ENCODE measurements at regions not wholly inside any gene's neighbourhood (a gene's known extent, or its start where the extent isn't known, plus 50 kb on each side); places are given as distances from the start of the nearest gene placed in this dataset.

- ATAC-seq: no peak
- intact Hi-C loops (cut with DNase I): no loop called here
- Histone ChIP-seq H3K4me1 (no peaks in the 10 kb centered on the region), H3K36me3 (no peaks in the 10 kb centered on the region), H3K27me3 (no peaks in the 10 kb centered on the region), H3K27ac (no peak overlapping the region), H3K4me3 (no peak overlapping the region), H3K9me3 (peaks cover 0 to 8% of the 10 kb centered on the region in 2 donors)
- TF ChIP-seq, protein P1, sequence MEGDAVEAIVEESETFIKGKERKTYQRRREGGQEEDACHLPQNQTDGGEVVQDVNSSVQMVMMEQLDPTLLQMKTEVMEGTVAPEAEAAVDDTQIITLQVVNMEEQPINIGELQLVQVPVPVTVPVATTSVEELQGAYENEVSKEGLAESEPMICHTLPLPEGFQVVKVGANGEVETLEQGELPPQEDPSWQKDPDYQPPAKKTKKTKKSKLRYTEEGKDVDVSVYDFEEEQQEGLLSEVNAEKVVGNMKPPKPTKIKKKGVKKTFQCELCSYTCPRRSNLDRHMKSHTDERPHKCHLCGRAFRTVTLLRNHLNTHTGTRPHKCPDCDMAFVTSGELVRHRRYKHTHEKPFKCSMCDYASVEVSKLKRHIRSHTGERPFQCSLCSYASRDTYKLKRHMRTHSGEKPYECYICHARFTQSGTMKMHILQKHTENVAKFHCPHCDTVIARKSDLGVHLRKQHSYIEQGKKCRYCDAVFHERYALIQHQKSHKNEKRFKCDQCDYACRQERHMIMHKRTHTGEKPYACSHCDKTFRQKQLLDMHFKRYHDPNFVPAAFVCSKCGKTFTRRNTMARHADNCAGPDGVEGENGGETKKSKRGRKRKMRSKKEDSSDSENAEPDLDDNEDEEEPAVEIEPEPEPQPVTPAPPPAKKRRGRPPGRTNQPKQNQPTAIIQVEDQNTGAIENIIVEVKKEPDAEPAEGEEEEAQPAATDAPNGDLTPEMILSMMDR (IDR thresholded peaks at IDR 0.05): no peak
- DNase-seq: no peak
Observed at GRCh38 chr4:177632481-177632880, 190.2 kb upstream of the AGA start.

DNA sequence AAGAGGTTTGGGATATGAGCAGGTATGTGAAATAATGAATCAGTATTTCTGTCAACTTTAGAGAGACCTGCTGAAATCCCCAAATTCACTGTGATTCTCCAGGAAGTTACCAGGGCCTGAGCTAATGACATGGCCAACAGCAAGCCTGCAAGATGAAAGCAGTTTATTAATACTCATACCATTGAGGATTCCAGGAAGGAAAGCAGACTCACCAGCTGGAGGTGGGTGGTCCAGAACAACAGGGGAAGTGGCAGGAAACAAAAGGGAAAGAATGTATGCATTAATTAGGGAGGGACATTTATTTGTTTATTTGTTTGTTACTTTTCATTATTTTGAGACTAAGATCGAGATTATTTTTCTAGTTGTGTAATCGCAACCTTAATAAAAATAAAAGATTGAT, 196.6 kb upstream of the AGA start:
- no peak for DNase-seq
- H3K9me3 ChIP-seq: peaks cover 0 to 8% of the 10 kb centered on the region in 2 donors
- H3K36me3 ChIP-seq: no peaks in the 10 kb centered on the region
- H3K27ac ChIP-seq: no peak overlapping the region
- ATAC-seq: no peak
- no peaks in the 10 kb centered on the region for H3K4me1 ChIP-seq
- no peak overlapping the region for H3K4me3 ChIP-seq
- intact Hi-C loops (cut with DNase I): no loop called here
- TF ChIP-seq, protein P1 (IDR thresholded peaks at IDR 0.05): no peak
- H3K27me3 ChIP-seq: no peaks in the 10 kb centered on the region

- no peaks in the 10 kb centered on the region for H3K27me3 ChIP-seq
- no peak overlapping the region for H3K4me3 ChIP-seq
- peaks cover 0 to 8% of the 10 kb centered on the region in 2 donors for H3K9me3 ChIP-seq
- no peak overlapping the region for H3K27ac ChIP-seq
- no peak for DNase-seq
- H3K36me3 ChIP-seq: no peaks in the 10 kb centered on the region
- TF ChIP-seq, protein P1 (IDR thresholded peaks at IDR 0.05): no peak
- H3K4me1 ChIP-seq: no peaks in the 10 kb centered on the region
- no peak for ATAC-seq
- intact Hi-C loops (cut with DNase I): no loop called here
Observed at GRCh38 chr4:177640864-177641263, 198.6 kb upstream of the AGA start.

DNA sequence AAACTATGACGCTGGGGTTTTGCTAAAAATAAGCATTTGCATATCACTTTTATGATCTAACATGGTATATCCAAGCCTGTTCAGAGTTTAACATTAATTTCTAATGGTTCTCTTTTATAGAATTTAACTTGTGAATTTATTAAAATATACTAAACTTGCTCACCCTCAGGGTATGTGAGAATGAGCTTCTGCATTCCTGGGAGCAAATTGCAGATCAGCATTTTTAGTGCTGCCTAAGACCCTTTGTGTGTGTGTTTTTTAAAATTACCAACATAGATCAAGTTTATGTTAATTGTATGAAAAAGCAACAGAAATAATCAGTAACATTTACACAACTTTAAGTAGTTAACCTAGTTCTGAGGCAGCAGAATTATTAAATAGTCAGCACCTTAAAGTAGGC, 218.0 kb upstream of the AGA start:
- H3K9me3 ChIP-seq: peaks cover 0 to 11% of the 10 kb centered on the region in 2 donors
- H3K36me3 ChIP-seq: no peaks in the 10 kb centered on the region
- H3K4me3 ChIP-seq: no peak overlapping the region
- intact Hi-C loops (cut with DNase I): no loop called here
- no peaks in the 10 kb centered on the region for H3K27me3 ChIP-seq
- DNase-seq: no peak
- H3K4me1 ChIP-seq: no peaks in the 10 kb centered on the region
- TF ChIP-seq, protein P1 (IDR thresholded peaks at IDR 0.05): no peak
- H3K27ac ChIP-seq: no peak overlapping the region
- ATAC-seq: no peak

GRCh38 chr4:177667687-177668086, 225.4 kb upstream of the AGA start:
- ATAC-seq: no peak
- TF ChIP-seq, protein P1 (IDR thresholded peaks at IDR 0.05): no peak
- Histone ChIP-seq H3K27ac (no peak overlapping the region), H3K27me3 (no peaks in the 10 kb centered on the region), H3K36me3 (no peaks in the 10 kb centered on the region), H3K4me3 (no peak overlapping the region), H3K9me3 (peaks cover 0 to 1% of the 10 kb centered on the region in 2 donors), H3K4me1 (no peaks in the 10 kb centered on the region)
- no peak for DNase-seq
- intact Hi-C loops (cut with DNase I): no loop called here
